ENCODE measurements at regions not wholly inside any gene's neighbourhood (a gene's known extent, or its start where the extent isn't known, plus 50 kb on each side); places are given as distances from the start of the nearest gene placed in this dataset.

DNA sequence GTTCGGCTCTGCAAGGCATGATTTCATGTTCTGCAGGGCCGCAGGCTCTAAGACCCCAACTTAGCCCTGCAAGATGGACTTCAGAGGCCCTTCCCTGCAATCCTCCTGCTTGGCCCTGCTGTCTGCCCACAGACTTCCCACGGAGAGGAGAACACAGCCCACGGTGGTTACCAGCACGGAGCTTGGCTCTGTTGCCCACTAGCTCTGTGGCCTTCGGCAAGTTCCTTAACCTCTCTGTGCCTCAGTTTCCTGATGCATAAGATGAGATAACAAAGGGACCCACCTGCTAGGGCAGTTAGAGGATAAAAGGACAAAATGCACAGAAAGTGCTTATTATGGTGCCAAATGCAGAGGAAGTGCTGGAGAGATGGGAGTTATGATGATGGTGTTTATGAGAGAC is 200.4 kb downstream of the HUNK start:
- no peak for TF ChIP-seq EZH2 (IDR thresholded peaks at IDR 0.05; ENCODE audit: low read length, unreplicated experiment)
- TF ChIP-seq, protein P1, sequence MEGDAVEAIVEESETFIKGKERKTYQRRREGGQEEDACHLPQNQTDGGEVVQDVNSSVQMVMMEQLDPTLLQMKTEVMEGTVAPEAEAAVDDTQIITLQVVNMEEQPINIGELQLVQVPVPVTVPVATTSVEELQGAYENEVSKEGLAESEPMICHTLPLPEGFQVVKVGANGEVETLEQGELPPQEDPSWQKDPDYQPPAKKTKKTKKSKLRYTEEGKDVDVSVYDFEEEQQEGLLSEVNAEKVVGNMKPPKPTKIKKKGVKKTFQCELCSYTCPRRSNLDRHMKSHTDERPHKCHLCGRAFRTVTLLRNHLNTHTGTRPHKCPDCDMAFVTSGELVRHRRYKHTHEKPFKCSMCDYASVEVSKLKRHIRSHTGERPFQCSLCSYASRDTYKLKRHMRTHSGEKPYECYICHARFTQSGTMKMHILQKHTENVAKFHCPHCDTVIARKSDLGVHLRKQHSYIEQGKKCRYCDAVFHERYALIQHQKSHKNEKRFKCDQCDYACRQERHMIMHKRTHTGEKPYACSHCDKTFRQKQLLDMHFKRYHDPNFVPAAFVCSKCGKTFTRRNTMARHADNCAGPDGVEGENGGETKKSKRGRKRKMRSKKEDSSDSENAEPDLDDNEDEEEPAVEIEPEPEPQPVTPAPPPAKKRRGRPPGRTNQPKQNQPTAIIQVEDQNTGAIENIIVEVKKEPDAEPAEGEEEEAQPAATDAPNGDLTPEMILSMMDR (conservative IDR thresholded peaks at IDR 0.05; ENCODE audit: low read depth, low read length): no peak
